ENCODE measurements at regions not wholly inside any gene's neighbourhood (a gene's known extent, or its start where the extent isn't known, plus 50 kb on each side); places are given as distances from the start of the nearest gene placed in this dataset.

DNA sequence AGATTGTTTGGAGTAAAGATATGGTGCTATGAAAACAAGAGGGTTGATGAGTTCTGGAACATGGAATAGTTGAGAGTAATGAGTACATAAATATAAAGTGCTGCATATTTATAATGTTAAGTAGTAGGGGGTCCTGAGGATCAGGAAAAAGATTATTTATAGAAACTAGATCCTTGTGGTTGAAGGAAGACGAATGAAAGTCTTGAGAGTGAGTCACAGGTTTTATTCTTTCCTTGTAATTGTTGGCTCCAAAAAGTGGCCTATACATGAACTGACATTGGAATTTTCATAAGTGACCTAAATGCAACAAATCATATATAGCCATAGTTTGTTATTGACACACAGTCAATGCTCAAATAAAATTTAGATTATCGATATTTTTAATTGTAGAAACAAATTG lies 440.4 kb upstream of the PRICKLE1 start:
- no peaks in the 10 kb centered on the region for H3K9me3 ChIP-seq (ENCODE audit: control insufficient read depth, low read depth, low read length)
- no peak overlapping the region for H3K14ac ChIP-seq (ENCODE audit: insufficient read depth, low read length)
- H2AK5ac ChIP-seq (ENCODE audit: insufficient read length, low read length): no peak overlapping the region
- H3K23ac ChIP-seq (ENCODE audit: insufficient read length, low read depth, low read length): no peak overlapping the region
- H3K23me2 ChIP-seq (ENCODE audit: insufficient read length, low read depth, low read length, poor library complexity, severe bottlenecking): no peaks in the 10 kb centered on the region
- no peak overlapping the region for H3K9ac ChIP-seq (ENCODE audit: extremely low read depth, insufficient read length, low read length)
- no peak overlapping the region for H2BK12ac ChIP-seq (ENCODE audit: insufficient read length, low read depth, low read length)
- H2BK5ac ChIP-seq (ENCODE audit: insufficient read length, low read length): no peak overlapping the region
- H4K20me1 ChIP-seq (ENCODE audit: control insufficient read depth, insufficient read depth, insufficient read length): no peaks in the 10 kb centered on the region
- DNase-seq: no peak
- no peaks in the 10 kb centered on the region for H3K79me1 ChIP-seq (ENCODE audit: insufficient read depth, low read depth, low read length, poor library complexity, severe bottlenecking)
- Mint-ChIP-seq H3K27ac (no peak overlapping the region), H3K27me3 (ENCODE audit: low read depth) (no peaks in the 10 kb centered on the region; the same call in 1 of the 2 replicates), H3K4me3 (no peak overlapping the region), H3K4me1 (no peaks in the 10 kb centered on the region), H3K9me3 (peaks cover 10 to 15% of the 10 kb centered on the region in 2 experiments), H3K36me3 (ENCODE audit: insufficient read depth in 1 of 3, low read depth in 3 of 3) (peaks cover 0 to 15% (median 0%) of the 10 kb centered on the region in 3 experiments; a peak in 2 of 7 replicates)
- no peak overlapping the region for H3T11ph ChIP-seq (ENCODE audit: low read length)
- no CpG with 5 or more reads among the region's 2 CpGs for WGBS (ENCODE audit: extremely low coverage, insufficient read length, low lambda C conversion rate)
- H2AFZ ChIP-seq (ENCODE audit: low read length): no peak overlapping the region
- no peak overlapping the region for H3K27ac ChIP-seq (ENCODE audit: insufficient read length, low read depth, low read length)
- H3K27me3 ChIP-seq (ENCODE audit: insufficient read depth, low read length): no peaks in the 10 kb centered on the region
- H4K91ac ChIP-seq (ENCODE audit: insufficient read length, low read depth, low read length): no peak overlapping the region
- no peaks in the 10 kb centered on the region for H3K79me2 ChIP-seq (ENCODE audit: insufficient read depth, low read length)
- no peaks in the 10 kb centered on the region for H3K4me1 ChIP-seq (ENCODE audit: insufficient read depth, low read length)
- H3K4me2 ChIP-seq (ENCODE audit: insufficient read depth, insufficient read length, low read length): no peak overlapping the region
- H2BK15ac ChIP-seq (ENCODE audit: low read depth, low read length): no peak overlapping the region
- no peak overlapping the region for H3K56ac ChIP-seq (ENCODE audit: insufficient read length, low read depth, low read length)
- TF ChIP-seq, protein P1, sequence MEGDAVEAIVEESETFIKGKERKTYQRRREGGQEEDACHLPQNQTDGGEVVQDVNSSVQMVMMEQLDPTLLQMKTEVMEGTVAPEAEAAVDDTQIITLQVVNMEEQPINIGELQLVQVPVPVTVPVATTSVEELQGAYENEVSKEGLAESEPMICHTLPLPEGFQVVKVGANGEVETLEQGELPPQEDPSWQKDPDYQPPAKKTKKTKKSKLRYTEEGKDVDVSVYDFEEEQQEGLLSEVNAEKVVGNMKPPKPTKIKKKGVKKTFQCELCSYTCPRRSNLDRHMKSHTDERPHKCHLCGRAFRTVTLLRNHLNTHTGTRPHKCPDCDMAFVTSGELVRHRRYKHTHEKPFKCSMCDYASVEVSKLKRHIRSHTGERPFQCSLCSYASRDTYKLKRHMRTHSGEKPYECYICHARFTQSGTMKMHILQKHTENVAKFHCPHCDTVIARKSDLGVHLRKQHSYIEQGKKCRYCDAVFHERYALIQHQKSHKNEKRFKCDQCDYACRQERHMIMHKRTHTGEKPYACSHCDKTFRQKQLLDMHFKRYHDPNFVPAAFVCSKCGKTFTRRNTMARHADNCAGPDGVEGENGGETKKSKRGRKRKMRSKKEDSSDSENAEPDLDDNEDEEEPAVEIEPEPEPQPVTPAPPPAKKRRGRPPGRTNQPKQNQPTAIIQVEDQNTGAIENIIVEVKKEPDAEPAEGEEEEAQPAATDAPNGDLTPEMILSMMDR (conservative IDR thresholded peaks at IDR 0.05): no peak
- no peak overlapping the region for H2BK20ac ChIP-seq (ENCODE audit: low read depth, low read length, poor library complexity, severe bottlenecking)
- no peak overlapping the region for H3K18ac ChIP-seq (ENCODE audit: insufficient read length, low read depth, low read length)
- H3K4ac ChIP-seq (ENCODE audit: low read depth, low read length): no peak overlapping the region
- H4K5ac ChIP-seq (ENCODE audit: insufficient read length, low read depth, low read length): no peak overlapping the region
- H2BK120ac ChIP-seq (ENCODE audit: low read depth, low read length, poor library complexity, severe bottlenecking): no peak overlapping the region
- no peak overlapping the region for H4K8ac ChIP-seq (replicated peaks; ENCODE audit: insufficient read length, low read depth, low read length)
